ENCODE measurements at regions not wholly inside any gene's neighbourhood (a gene's known extent, or its start where the extent isn't known, plus 50 kb on each side); places are given as distances from the start of the nearest gene placed in this dataset.

DNA sequence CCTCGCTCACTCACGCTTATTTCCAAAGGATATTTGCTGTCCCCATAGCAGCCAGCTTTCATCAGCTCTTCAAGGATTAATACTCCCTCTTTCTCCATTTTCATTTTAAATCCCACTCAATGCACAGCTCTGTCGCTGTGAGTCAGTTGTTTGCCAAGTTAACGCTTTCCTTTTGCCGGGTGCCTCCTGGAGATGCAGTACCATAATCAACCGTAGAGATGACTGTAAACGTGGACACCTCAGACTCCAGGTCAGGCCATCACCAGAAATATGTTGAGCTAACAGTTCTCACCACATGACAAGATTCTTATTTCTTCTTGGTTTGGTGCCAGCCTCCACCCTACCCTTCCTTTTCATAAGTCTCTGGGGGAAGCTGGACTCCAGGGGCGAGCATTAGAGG, 66.6 kb upstream of the TAB2 start:
- DNase-seq: no peak
- intact Hi-C loops (cut with micrococcal nuclease): no loop called here

DNA sequence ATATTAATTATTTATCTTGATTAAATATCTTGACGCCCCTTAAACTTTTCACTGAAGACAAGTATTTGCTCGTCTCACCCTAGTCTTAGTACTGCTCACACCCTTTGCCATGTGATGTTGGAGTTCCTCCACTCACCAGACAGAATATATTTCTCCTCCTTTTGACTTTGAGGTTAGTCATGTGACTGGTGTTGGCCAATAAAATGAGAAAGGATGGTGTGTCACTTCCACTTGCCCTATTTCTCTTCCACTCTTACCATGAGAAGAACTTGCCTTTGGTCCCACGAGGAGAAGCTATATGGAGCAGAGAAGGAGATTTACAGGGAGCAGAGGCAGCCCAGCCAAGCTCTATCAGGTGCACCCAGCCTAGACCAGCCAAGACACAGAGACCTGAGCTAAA, 64.9 kb upstream of the TAB2 start:
- DNase-seq (no peak), ATAC-seq (no peak)
- intact Hi-C loops (cut with micrococcal nuclease): no loop called here

More for the DNA sequence above, 66.6 kb upstream of the TAB2 start:
- no peak for ATAC-seq

DNA sequence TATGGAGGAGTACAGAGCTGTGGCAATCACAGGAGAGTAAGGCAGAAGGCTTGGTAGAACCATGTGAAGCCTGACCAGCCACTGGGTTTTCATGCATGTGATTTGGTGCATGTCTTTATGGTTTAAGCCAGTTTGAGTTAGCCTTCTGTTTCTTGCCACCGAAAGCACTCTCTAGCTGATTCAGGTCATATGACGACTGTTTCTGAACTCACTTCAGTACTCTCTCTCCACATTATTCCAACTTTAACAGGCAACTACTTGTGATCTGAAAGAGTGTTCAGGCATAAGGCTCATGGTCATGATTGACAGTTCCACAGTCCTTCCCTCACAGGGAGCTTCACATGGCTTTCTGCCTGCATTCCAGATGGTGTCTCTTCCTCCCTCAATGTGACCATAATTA, 63.3 kb upstream of the TAB2 start:
- DNase-seq (no peak), ATAC-seq (no peak)
- intact Hi-C loops (cut with micrococcal nuclease): no loop called here

DNA sequence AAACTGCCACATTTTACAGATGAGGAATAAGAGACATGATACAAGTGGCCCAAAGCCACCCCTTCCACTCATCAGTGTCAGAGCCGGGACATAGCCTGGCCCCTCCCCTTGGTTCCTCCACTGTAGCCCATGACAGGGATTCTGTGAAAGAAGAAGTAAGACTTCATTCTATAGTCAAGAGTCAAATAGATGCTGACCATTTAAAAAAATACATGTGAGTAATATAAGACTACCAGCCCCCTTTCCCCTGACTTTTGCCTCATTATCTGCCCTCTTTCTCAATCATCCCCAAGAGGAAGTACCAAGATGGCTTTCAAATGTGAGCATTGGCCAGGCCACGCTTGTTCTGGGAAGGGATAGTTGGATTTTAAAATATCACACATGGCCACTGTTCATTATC, 57.8 kb upstream of the TAB2 start:
- intact Hi-C loops (cut with micrococcal nuclease): no loop called here
- DNase-seq (no peak), ATAC-seq (peak; percentile 82)

DNA sequence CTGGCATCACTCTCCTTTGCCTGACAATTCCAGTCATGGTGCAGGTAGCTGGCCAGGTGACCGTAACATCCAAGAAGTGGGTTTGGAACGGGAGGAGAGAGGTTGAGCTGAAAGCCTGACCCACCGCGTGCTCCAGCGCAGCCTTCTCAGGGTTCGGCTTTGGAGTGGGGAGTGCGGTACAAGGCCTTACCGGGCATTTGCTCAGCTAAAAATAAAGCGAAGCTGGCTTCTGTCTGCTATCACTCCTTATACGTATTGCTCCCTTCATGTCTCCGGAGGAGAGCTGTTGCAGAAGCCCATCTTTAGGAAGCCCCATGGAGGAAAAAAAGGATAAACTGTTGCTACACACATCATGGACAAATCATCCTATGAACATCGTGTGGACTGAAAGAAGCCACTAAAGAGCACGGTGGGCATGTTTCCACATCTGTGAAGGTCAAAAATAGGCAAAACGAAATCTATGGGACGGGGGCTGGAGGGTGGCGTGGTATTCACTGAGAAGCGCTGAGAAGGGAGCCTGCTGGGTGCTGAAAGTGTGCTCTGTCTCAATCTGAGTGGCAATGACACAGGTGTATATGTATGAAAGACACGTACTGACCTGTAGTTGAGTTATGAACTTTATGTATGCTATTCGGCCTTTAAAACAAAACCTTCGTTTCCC, 57.2 kb upstream of the TAB2 start:
- DNase-seq (no peak), ATAC-seq (peak; percentile 90)
- intact Hi-C loops (cut with micrococcal nuclease): no loop called here

DNA sequence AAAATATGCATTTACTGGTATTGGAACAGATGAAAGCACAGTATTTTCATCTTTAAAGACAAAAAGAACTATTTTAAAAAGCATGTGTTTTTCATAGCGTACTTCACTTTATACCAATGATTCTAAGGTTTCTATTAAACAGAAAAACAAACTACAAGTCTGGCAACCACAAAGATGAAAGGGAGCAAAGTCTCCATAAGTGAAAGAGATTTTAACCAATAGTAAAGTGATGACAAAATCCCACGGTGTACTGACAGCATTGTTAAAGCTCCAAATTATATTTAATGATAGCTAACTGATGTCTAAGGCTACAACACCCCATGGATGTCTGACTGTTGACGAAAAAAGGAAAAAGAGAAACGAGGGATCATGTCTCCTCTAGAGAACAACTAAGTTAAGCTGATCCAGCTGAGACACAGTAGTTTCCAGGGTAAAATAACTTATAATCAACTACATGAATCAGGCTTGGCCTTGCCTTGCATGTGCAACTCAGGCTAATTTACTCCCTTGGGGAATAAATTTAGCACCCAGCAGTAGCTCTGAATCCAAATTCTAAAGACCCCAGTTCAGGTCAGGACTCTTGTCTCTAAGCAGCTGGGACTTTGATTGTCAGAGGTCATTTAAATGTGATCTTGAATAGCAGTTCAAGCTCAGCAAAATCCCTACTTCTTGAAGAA, 56.0 kb upstream of the TAB2 start:
- ATAC-seq: no peak
- intact Hi-C loops (cut with micrococcal nuclease): no loop called here

DNA sequence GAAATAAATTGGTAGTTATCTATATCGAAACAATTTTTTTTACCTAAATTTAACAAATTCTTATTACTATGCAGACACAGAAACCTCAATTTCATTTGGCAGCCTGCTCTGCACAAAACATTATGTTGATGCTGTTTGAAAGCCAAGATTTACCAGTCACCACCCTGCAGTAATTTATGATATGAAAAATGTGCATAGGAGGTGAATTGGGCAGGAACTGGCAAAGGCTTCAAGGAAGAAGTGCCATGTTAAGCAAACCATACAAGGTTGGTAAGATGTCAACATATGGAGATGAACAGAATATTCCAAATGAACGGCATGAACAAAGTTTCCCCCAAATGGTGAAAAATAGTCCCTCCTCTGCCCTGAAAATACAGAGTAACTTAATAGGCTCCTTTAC, 54.2 kb upstream of the TAB2 start:
- ATAC-seq (no peak), DNase-seq (no peak)
- intact Hi-C loops (cut with micrococcal nuclease): no loop called here

More for the DNA sequence above, 56.0 kb upstream of the TAB2 start:
- DNase-seq: no peak

DNA sequence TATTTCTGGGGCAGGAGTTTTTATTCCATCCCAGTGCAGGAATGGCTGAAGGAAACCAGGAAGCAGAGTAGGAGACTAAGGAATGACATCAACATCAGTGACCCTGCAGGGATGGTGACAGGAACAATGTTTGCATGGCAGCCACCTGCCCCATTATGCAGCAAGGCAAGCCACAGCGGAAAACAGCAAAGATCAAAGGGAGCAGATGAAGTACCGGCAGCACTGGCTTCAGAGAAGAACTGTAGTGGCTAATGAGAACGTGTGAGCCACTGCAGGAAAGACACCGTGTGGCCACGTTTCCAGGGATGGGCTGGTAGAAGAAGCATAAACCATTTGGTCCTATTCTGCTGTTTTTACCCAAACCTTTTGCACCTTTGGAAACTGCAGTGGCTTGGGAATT, 52.9 kb upstream of the TAB2 start:
- ATAC-seq (no peak), DNase-seq (no peak)
- intact Hi-C loops (cut with micrococcal nuclease): no loop called here

DNA sequence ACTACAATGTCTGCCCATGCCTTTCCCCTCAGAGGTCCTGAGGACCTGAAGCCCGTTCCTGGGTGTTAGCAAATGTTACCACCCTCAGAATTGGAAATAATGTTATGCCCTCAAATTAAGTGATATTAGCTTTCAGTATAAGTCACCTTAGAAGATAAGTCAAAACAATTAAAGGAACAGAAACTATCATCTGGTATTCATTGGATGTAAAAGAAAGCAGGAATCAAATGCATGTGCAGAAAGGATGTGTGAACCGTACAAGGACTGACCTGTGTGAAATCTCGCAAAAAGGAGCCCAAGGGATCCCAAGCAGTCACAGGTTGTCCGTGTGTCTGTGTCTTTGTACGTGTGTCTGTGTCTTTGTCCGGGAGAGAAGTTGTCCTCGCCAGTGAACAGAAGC, 51.6 kb upstream of the TAB2 start:
- DNase-seq (no peak), ATAC-seq (no peak)
- intact Hi-C loops (cut with micrococcal nuclease): no loop called here

DNA sequence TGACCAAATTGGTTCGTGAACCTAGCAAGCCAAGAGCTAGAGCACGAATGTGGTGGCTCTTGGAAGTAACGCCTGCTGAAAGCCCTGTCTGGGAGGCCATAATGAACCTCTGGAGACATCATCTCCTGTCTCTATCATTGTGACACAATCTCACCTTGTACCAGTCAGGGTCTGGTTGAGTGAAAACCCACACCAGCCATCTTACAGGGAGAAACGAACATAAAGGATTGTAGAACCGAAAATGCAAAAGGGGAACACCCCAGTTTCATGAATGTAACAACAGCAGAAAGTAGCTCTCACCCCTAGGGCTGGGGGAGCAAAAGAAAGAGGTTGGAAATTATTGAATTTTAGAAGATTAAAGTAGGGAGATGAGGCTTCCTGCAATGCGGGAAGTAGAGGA, 50.9 kb upstream of the TAB2 start:
- DNase-seq: no peak
- ATAC-seq: no peak
- intact Hi-C loops (cut with micrococcal nuclease): no loop called here

DNA sequence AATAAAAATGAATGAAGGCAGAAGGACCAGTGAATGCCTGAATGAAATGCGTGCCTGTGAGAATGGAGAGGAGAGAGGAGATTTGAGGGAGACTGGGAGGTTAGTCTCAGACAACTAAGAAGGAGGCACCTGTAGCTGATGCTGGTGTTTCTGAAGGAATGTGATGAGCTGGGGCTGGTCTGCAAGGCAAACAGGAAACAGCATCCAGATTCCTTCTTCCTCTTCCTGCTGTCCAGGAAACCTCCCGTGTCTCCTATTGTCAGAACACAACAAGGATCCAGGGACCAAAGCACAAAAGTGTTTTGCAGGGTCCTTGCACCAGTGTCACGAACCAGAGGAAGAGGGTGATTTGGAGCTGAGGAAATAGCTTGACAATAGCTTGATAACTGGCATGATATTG, 50.4 kb upstream of the TAB2 start:
- intact Hi-C loops (cut with micrococcal nuclease): no loop called here
- no peak for ATAC-seq
- no peak for DNase-seq

DNA sequence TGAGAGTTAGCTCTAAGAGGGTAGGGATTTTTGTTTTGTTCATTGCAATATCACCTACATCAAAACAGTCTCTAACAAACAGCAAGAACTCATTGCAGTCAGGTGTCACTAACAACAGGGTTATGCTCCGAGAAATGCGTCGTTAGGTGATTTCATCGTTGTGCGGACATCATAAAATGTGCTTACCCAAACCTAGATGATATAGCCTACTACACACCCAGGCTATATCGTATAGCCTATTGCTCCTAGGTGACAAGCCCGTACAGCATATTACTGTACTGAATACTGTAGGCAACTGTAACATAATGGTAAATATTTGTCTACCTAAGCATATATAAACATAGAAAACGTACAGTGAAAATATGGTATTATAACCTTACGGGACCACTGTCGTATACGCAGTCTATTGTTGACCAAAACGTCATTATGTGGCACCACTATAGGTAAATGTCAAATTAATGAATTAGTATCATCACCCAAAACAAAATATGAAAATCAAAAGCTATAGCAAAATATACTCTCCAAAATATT, 49.9 kb upstream of the TAB2 start:
- DNase-seq (no peak), ATAC-seq (no peak)
- intact Hi-C loops (cut with micrococcal nuclease): no loop called here
